CD14-positive monocyte (primary cell): ENCODE measurements at regions not wholly inside any gene's neighbourhood (a gene's known extent, or its start where the extent isn't known, plus 50 kb on each side); places are given as distances from the start of the nearest gene placed in this dataset.

Source experiments
- DNase-seq, 3 donors: peaks; one replicate each; pipeline ENCODE4 v3.0.0-alpha.2; 2011 to 2022
- H2AFZ ChIP-seq: 2 replicates; pipeline ENCODE4 v1.6.0; 2012; ENCODE audit warnings: mild to moderate bottlenecking, low read depth, low read length, inconsistent platforms; ENCODE audit not compliant: insufficient read depth, poor library complexity, severe bottlenecking
- H3K27ac ChIP-seq, 2 donors: 1 replicate in 1 of 2; 2 replicates in 1 of 2; pipeline ENCODE4 v1.5.1; 2012 to 2013; ENCODE audit warnings: low read length in 2 of 2, control low read depth in 1 of 2, inconsistent platforms in 1 of 2, low read depth in 1 of 2, mild to moderate bottlenecking in 1 of 2
- H3K27me3 ChIP-seq, 2 donors: one replicate each; pipeline versions ENCODE4 v1.6.0 to v1.6.1; 2011 to 2013; ENCODE audit warnings: low read length in 2 of 2; ENCODE audit not compliant: control insufficient read depth in 2 of 2, insufficient read depth in 2 of 2
- H3K36me3 ChIP-seq, 2 donors: replicated peaks in 1 of 2; 1 replicate in 1 of 2; 2 replicates in 1 of 2; pipeline versions ENCODE4 v1.5.1 to v1.6.1; 2012 to 2013; ENCODE audit warnings: low read length in 2 of 2, control low read depth in 1 of 2, inconsistent platforms in 1 of 2, mild to moderate bottlenecking in 1 of 2; ENCODE audit not compliant: insufficient read depth in 2 of 2, control insufficient read depth in 1 of 2
- H3K4me1 ChIP-seq, 2 donors: 1 replicate in 1 of 2; 2 replicates in 1 of 2; pipeline versions ENCODE4 v1.5.1 to v1.6.1; 2012 to 2013; ENCODE audit warnings: low read length in 2 of 2, control low read depth in 1 of 2, inconsistent platforms in 1 of 2, mild to moderate bottlenecking in 1 of 2, moderate library complexity in 1 of 2; ENCODE audit not compliant: insufficient read depth in 2 of 2, control insufficient read depth in 1 of 2
- H3K4me2 ChIP-seq: replicated peaks from 2 replicates; pipeline ENCODE3; 2012; ENCODE audit warnings: low read length, moderate library complexity, mild to moderate bottlenecking; ENCODE audit not compliant: poor library complexity, severe bottlenecking; ENCODE audit errors: extremely low read depth
- H3K4me3 ChIP-seq, 3 experiments: fragments of 200-600 bp in 1 of 3; sonication (generic) in 1 of 3; replicated peaks in 1 of 3; 1 replicate in 2 of 3; 2 replicates in 1 of 3; pipeline ENCODE4 v1.5.1; 2011 to 2013; ENCODE audit warnings: low read length in 3 of 3, mild to moderate bottlenecking in 3 of 3, control low read depth in 2 of 3, low read depth in 2 of 3, inconsistent platforms in 1 of 3, moderate library complexity in 1 of 3
- H3K79me2 ChIP-seq: 2 replicates; pipeline ENCODE4 v1.6.0; 2012; ENCODE audit warnings: mild to moderate bottlenecking, control low read depth, inconsistent platforms, low read length, moderate library complexity; ENCODE audit not compliant: insufficient read depth
- H3K9ac ChIP-seq: 2 replicates; pipeline ENCODE4 v1.6.0; 2017; ENCODE audit warnings: low read length, mild to moderate bottlenecking; ENCODE audit not compliant: insufficient read depth, poor library complexity, severe bottlenecking
- H3K9me3 ChIP-seq, 2 donors: replicated peaks in 1 of 2; 1 replicate in 1 of 2; 2 replicates in 1 of 2; pipeline versions ENCODE4 v1.5.1 to v1.6.1; 2012 to 2013; ENCODE audit warnings: low read length in 2 of 2, control low read depth in 1 of 2; ENCODE audit not compliant: control insufficient read depth in 1 of 2, insufficient read depth in 1 of 2
- H4K20me1 ChIP-seq: 2 replicates; pipeline ENCODE4 v1.6.0; 2012; ENCODE audit warnings: mild to moderate bottlenecking, low read length, control low read depth, moderate library complexity; ENCODE audit not compliant: insufficient read depth
- H3K27ac Mint-ChIP-seq, 7 donors: one replicate each; pipeline ENCODE4 v1.8.0; 2020; ENCODE audit warnings: mild to moderate bottlenecking in 7 of 7, mixed read lengths in 7 of 7, moderate library complexity in 6 of 7, inconsistent platforms in 2 of 7
- H3K27me3 Mint-ChIP-seq, 3 donors: one replicate each; pipeline ENCODE4 v1.8.0; 2021 to 2022; ENCODE audit warnings: low read depth in 3 of 3, mild to moderate bottlenecking in 3 of 3, mixed read lengths in 3 of 3, moderate library complexity in 3 of 3, inconsistent platforms in 1 of 3
- H3K36me3 Mint-ChIP-seq, 2 donors: one replicate each; pipeline ENCODE4 v1.8.0; 2020; ENCODE audit warnings: mixed read lengths in 2 of 2, inconsistent platforms in 1 of 2, mild to moderate bottlenecking in 1 of 2
- H3K4me1 Mint-ChIP-seq: one replicate; pipeline ENCODE4 v1.8.0; 2020; ENCODE audit warnings: mild to moderate bottlenecking, mixed read lengths
- H3K4me3 Mint-ChIP-seq, 2 donors: one replicate each; pipeline ENCODE4 v1.8.0; 2020; ENCODE audit warnings: mild to moderate bottlenecking in 2 of 2, mixed read lengths in 2 of 2, moderate library complexity in 1 of 2
- H3K9me3 Mint-ChIP-seq, 7 donors: one replicate each; pipeline ENCODE4 v1.8.0; 2020 to 2022; ENCODE audit warnings: mixed read lengths in 7 of 7, mild to moderate bottlenecking in 6 of 7, moderate library complexity in 6 of 7, inconsistent platforms in 2 of 7
- WGBS: methylation state at CpG from one replicate; pipeline ENCODE4 v1.1.5; 2013; ENCODE audit warnings: missing lambda C conversion rate; ENCODE audit not compliant: insufficient coverage; 5-methylcytosine and 5-hydroxymethylcytosine counted together
- intact Hi-C, 2 donors: fragments of 100-400 bp; cut with micrococcal nuclease; formaldehyde crosslinking; loops; one replicate each; pipeline versions ENCODE4 v1.15.0 to v1.15.1; 2023
- TF ChIP-seq, protein P1 (sequence below): fragments of 200-600 bp; IDR thresholded peaks from one replicate; pipeline ENCODE4 v1.8.0; 2022; ENCODE audit warnings: antibody characterized with exemption, mild to moderate bottlenecking

DNA sequence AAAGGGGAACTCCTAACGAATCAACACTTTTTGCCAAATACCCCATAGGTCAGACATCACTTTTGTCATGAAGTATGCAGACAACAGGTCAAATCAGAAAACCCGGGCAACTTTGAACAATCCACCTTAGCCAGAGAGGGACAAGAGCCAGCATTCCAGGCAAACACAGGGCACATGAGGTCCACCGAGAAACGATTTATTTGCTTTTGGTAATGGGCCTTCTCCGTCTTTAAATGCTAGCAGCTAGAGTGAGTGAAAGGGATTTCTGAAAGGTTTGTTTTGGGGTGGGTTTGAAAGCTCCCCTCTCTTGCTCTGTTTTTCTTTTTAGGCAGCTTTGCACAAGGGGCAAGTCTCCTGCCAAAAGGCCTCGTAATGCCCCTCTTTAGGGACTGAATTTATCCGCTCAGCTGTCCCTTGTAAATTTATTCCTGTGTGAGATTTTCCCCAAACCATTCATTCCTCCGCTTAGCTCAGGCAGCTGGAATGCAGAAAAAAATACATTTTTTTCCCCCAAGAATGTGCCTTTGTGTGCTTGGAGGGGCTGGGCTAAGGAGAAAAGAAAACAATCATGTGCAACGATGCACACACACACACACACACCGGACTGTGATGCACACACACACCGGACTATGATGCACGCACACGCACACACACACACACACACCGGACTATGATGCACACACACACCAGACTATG lies 196.9 kb downstream of the SNX19 start:
- no peaks in the 10 kb centered on the region for H3K4me1 Mint-ChIP-seq
- 86% methylated on average over 10 of the region's 14 CpGs for WGBS

DNA sequence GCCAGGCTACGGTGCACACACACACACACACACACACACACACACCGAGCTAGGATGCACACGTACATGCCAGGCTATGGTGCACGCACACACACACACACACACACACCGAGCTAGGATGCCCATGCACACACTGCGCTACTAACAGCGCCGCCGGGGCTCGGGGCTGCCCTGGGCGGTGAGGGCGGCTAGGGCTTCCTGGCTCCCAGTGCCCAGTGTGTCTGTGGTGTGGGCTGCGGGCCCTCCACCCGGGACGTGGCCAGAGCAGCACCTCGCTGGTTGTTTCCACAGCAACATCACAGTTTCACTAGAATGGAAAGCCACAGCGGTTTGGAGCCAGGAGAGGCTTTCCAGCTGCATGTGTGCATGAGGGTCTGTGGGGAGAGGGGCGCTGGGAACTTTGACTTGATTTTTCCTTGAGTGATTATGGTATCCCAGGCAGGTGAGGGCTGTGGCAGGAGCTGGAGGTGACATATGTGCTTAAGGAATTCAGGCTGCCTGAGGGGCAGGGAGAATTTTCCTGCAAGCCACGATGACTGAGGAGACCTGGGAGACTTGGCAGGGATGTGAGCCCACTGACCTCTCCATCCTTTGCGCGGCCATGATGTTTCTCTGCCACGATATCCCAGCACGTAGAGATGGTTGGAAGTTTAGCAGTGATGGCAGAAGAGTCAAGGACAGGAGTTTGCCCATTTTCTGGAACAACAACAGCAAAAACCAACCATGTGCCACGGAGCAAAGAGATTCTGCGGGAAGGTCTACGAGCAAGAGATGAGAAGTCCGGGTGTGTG lies 195.9 kb downstream of the SNX19 start:
- H3K4me1 ChIP-seq, result no peaks in the 10 kb centered on the region
- Mint-ChIP-seq H3K27ac (no peak overlapping the region), H3K9me3 (peaks cover 0 to 8% (median 0%) of the 10 kb centered on the region in 7 donors), H3K4me1 (no peaks in the 10 kb centered on the region), H3K27me3 (no peaks in the 10 kb centered on the region), H3K4me3 (no peak overlapping the region), H3K36me3 (no peaks in the 10 kb centered on the region)
- no peak for DNase-seq
- H3K4me2 ChIP-seq, result no peak overlapping the region
- H3K9me3 ChIP-seq, result no peaks in the 10 kb centered on the region
- no peaks in the 10 kb centered on the region for H3K79me2 ChIP-seq
- H3K27ac ChIP-seq, result no peak overlapping the region
- no peaks in the 10 kb centered on the region for H4K20me1 ChIP-seq
- H3K4me3 ChIP-seq, result no peak overlapping the region
- H3K27me3 ChIP-seq, result no peaks in the 10 kb centered on the region
- H2AFZ ChIP-seq, result no peak overlapping the region
- TF ChIP-seq, protein P1, sequence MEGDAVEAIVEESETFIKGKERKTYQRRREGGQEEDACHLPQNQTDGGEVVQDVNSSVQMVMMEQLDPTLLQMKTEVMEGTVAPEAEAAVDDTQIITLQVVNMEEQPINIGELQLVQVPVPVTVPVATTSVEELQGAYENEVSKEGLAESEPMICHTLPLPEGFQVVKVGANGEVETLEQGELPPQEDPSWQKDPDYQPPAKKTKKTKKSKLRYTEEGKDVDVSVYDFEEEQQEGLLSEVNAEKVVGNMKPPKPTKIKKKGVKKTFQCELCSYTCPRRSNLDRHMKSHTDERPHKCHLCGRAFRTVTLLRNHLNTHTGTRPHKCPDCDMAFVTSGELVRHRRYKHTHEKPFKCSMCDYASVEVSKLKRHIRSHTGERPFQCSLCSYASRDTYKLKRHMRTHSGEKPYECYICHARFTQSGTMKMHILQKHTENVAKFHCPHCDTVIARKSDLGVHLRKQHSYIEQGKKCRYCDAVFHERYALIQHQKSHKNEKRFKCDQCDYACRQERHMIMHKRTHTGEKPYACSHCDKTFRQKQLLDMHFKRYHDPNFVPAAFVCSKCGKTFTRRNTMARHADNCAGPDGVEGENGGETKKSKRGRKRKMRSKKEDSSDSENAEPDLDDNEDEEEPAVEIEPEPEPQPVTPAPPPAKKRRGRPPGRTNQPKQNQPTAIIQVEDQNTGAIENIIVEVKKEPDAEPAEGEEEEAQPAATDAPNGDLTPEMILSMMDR, result no peak
- no peaks in the 10 kb centered on the region for H3K36me3 ChIP-seq
- 97% methylated on average over 7 of the region's 27 CpGs for WGBS
- intact Hi-C loops, result no loop called here
- H3K9ac ChIP-seq, result no peak overlapping the region

More for the DNA sequence above, 196.9 kb downstream of the SNX19 start:
- H3K27me3 Mint-ChIP-seq, result no peaks in the 10 kb centered on the region
- Histone ChIP-seq H3K36me3 (no peaks in the 10 kb centered on the region), H3K79me2 (no peaks in the 10 kb centered on the region), H3K27me3 (no peaks in the 10 kb centered on the region), H3K27ac (no peak overlapping the region), H3K4me1 (no peaks in the 10 kb centered on the region), H3K9ac (no peak overlapping the region), H3K4me2 (no peak overlapping the region), H2AFZ (no peak overlapping the region), H4K20me1 (no peaks in the 10 kb centered on the region), H3K9me3 (no peaks in the 10 kb centered on the region), H3K4me3 (no peak overlapping the region)
- TF ChIP-seq, protein P1, result no peak
- no peak for DNase-seq
- H3K9me3 Mint-ChIP-seq, result peaks cover 0 to 8% (median 0%) of the 10 kb centered on the region in 7 donors
- intact Hi-C loops, result no loop called here
- no peak overlapping the region for H3K27ac Mint-ChIP-seq
- H3K4me3 Mint-ChIP-seq, result no peak overlapping the region
- no peaks in the 10 kb centered on the region for H3K36me3 Mint-ChIP-seq
